ENCODE measurements at regions not wholly inside any gene's neighbourhood (a gene's known extent, or its start where the extent isn't known, plus 50 kb on each side); places are given as distances from the start of the nearest gene placed in this dataset.

GRCh38 chrX:27321632-27322031, 141.5 kb downstream of the PPP4R3C start:
- H3K9ac ChIP-seq (ENCODE audit: low read length), result no peak overlapping the region
- H4K20me1 ChIP-seq (ENCODE audit: control insufficient read depth, insufficient read depth, low read length, poor library complexity, severe bottlenecking), result no peaks in the 10 kb centered on the region
- no CpG with 5 or more reads among the region's 1 CpG for WGBS (ENCODE audit: insufficient coverage)
- no peaks in the 10 kb centered on the region for H3K4me1 ChIP-seq (ENCODE audit: control insufficient read depth in 2 of 2, insufficient read depth in 2 of 2, low read length in 2 of 2)
- no peaks in the 10 kb centered on the region for H3K9me3 ChIP-seq (ENCODE audit: control extremely low read depth in 1 of 3, control insufficient read depth in 2 of 3, insufficient read depth in 1 of 3, low read length in 2 of 3)
- H3K4me1 Mint-ChIP-seq, result no peaks in the 10 kb centered on the region
- H3K9me3 Mint-ChIP-seq (ENCODE audit: insufficient read depth), result no peaks in the 10 kb centered on the region
- no peak overlapping the region for H3K27ac ChIP-seq (ENCODE audit: low read length in 2 of 2)
- DNase-seq (no peak), ATAC-seq (ENCODE audit: low read depth) (no peak)
- intact Hi-C loops (cut with micrococcal nuclease), result no loop called here
- no peaks in the 10 kb centered on the region for H3K27me3 ChIP-seq (replicated peaks in 1 of 4; ENCODE audit: control extremely low read depth in 1 of 4, control insufficient read depth in 3 of 4, insufficient read depth in 4 of 4, low read length in 3 of 4)
- no peak overlapping the region for H3K4me3 ChIP-seq (ENCODE audit: control extremely low read depth in 1 of 5, extremely low read depth in 1 of 5, insufficient read depth in 1 of 5, low read depth in 2 of 5, low read length in 4 of 5)
- CTCF ChIA-PET, result no interaction called here
- no peak for TF ChIP-seq EZH2 (IDR thresholded peaks at IDR 0.05; ENCODE audit: borderline replicate concordance, insufficient read depth, low read depth, low read length, poor library complexity, severe bottlenecking)
- TF ChIP-seq, protein P1, sequence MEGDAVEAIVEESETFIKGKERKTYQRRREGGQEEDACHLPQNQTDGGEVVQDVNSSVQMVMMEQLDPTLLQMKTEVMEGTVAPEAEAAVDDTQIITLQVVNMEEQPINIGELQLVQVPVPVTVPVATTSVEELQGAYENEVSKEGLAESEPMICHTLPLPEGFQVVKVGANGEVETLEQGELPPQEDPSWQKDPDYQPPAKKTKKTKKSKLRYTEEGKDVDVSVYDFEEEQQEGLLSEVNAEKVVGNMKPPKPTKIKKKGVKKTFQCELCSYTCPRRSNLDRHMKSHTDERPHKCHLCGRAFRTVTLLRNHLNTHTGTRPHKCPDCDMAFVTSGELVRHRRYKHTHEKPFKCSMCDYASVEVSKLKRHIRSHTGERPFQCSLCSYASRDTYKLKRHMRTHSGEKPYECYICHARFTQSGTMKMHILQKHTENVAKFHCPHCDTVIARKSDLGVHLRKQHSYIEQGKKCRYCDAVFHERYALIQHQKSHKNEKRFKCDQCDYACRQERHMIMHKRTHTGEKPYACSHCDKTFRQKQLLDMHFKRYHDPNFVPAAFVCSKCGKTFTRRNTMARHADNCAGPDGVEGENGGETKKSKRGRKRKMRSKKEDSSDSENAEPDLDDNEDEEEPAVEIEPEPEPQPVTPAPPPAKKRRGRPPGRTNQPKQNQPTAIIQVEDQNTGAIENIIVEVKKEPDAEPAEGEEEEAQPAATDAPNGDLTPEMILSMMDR (IDR thresholded peaks at IDR 0.05), result no peak
- H3K36me3 ChIP-seq (replicated peaks in 1 of 2; ENCODE audit: control extremely low read depth in 1 of 2, control insufficient read depth in 1 of 2, extremely low read depth in 1 of 2, insufficient read depth in 2 of 2, low read length in 1 of 2), result no peaks in the 10 kb centered on the region
- no peaks in the 10 kb centered on the region for H3K27me3 Mint-ChIP-seq
- no peak overlapping the region for H2AFZ ChIP-seq (ENCODE audit: insufficient read depth, low read depth, low read length, poor library complexity, severe bottlenecking)
- no peak overlapping the region for H3K4me2 ChIP-seq (replicated peaks; ENCODE audit: low read depth, low read length, poor library complexity, severe bottlenecking)
- H3K4me3 Mint-ChIP-seq, result no peak overlapping the region
- H3K79me2 ChIP-seq (ENCODE audit: control insufficient read depth, insufficient read depth, low read length), result no peaks in the 10 kb centered on the region
- POLR2A ChIA-PET, result no interaction called here
- H3K27ac Mint-ChIP-seq, result no peak overlapping the region

GRCh38 chrX:27309406-27309805, 153.7 kb downstream of the PPP4R3C start:
- Mint-ChIP-seq H3K4me1 (no peaks in the 10 kb centered on the region), H3K27ac (no peak overlapping the region), H3K27me3 (no peaks in the 10 kb centered on the region), H3K4me3 (no peak overlapping the region), H3K9me3 (ENCODE audit: insufficient read depth) (no peaks in the 10 kb centered on the region)
- Histone ChIP-seq H2AFZ (ENCODE audit: insufficient read depth, low read depth, low read length, poor library complexity, severe bottlenecking) (no peak overlapping the region), H3K4me2 (replicated peaks; ENCODE audit: low read depth, low read length, poor library complexity, severe bottlenecking) (no peak overlapping the region), H3K9ac (ENCODE audit: low read length) (no peak overlapping the region), H3K27me3 (replicated peaks in 1 of 4; ENCODE audit: control extremely low read depth in 1 of 4, control insufficient read depth in 3 of 4, insufficient read depth in 4 of 4, low read length in 3 of 4) (no peaks in the 10 kb centered on the region), H3K4me1 (ENCODE audit: control insufficient read depth in 2 of 2, insufficient read depth in 2 of 2, low read length in 2 of 2) (no peaks in the 10 kb centered on the region), H3K36me3 (replicated peaks in 1 of 2; ENCODE audit: control extremely low read depth in 1 of 2, control insufficient read depth in 1 of 2, extremely low read depth in 1 of 2, insufficient read depth in 2 of 2, low read length in 1 of 2) (no peaks in the 10 kb centered on the region), H3K9me3 (ENCODE audit: control extremely low read depth in 1 of 3, control insufficient read depth in 2 of 3, insufficient read depth in 1 of 3, low read length in 2 of 3) (no peaks in the 10 kb centered on the region), H4K20me1 (ENCODE audit: control insufficient read depth, insufficient read depth, low read length, poor library complexity, severe bottlenecking) (no peaks in the 10 kb centered on the region), H3K4me3 (ENCODE audit: control extremely low read depth in 1 of 5, extremely low read depth in 1 of 5, insufficient read depth in 1 of 5, low read depth in 2 of 5, low read length in 4 of 5) (no peak overlapping the region), H3K79me2 (ENCODE audit: control insufficient read depth, insufficient read depth, low read length) (no peaks in the 10 kb centered on the region), H3K27ac (ENCODE audit: low read length in 2 of 2) (no peak overlapping the region)
- ChIA-PET CTCF (no interaction called here), POLR2A (no interaction called here)
- TF ChIP-seq, protein P1 (IDR thresholded peaks at IDR 0.05), result no peak
- no peak for TF ChIP-seq EZH2 (IDR thresholded peaks at IDR 0.05; ENCODE audit: borderline replicate concordance, insufficient read depth, low read depth, low read length, poor library complexity, severe bottlenecking)
- DNase-seq (no peak), ATAC-seq (ENCODE audit: low read depth) (no peak)
- intact Hi-C loops (cut with micrococcal nuclease), result no loop called here
